PC-9 (cell line): ENCODE measurements at regions not wholly inside any gene's neighbourhood (a gene's known extent, or its start where the extent isn't known, plus 50 kb on each side); places are given as distances from the start of the nearest gene placed in this dataset.

ENCODE experiments used
- BruUV-seq: library from RNA; stranded (reverse); fragments of 400-500 nt; replicated peaks from 2 replicates; lab custom pipeline; 2021; lab: Mats Ljungman, UMichigan
- CTCF ChIA-PET: fragments of 300-600 bp; sonication (Branson Sonifier 250); formaldehyde crosslinking; loops from one replicate; lab custom pipeline; 2022; ENCODE audit warnings: antibody characterized with exemption; lab: Charles Lee
- POLR2A ChIA-PET: fragments of 300-600 bp; sonication (Branson Sonifier 250); formaldehyde crosslinking; loops from one replicate; lab custom pipeline; 2022; ENCODE audit warnings: antibody characterized with exemption; ENCODE audit not compliant: unreplicated experiment; lab: Charles Lee
- DNase-seq, 2 experiments: peaks; one replicate each; pipeline versions ENCODE4 v3.0.0 to v3.0.0-alpha.2; 2015 to 2022; ENCODE audit warnings: mixed read lengths in 1 of 2
- H2AFZ ChIP-seq: fragments of 200-600 bp; sonication (generic); 2 replicates; pipeline ENCODE4 v1.8.1; 2017; ENCODE audit warnings: antibody characterized with exemption
- H3F3A ChIP-seq: fragments of 200-600 bp; sonication (generic); 2 replicates; pipeline ENCODE4 v1.8.1; 2017; ENCODE audit warnings: antibody characterized with exemption, mild to moderate bottlenecking, low read depth; ENCODE audit not compliant: insufficient read depth
- H3K27ac ChIP-seq: fragments of 200-600 bp; sonication (generic); 2 replicates; pipeline ENCODE4 v1.6.1; 2016; ENCODE audit warnings: mixed run types
- H3K27me3 ChIP-seq: fragments of 200-600 bp; sonication (generic); 2 replicates; pipeline ENCODE4 v1.6.1; 2016; ENCODE audit warnings: low read depth, mixed run types; ENCODE audit not compliant: insufficient read depth
- H3K36me3 ChIP-seq: fragments of 200-600 bp; sonication (generic); 2 replicates; pipeline ENCODE4 v1.6.1; 2016; ENCODE audit warnings: low read depth, mixed run types
- H3K4me1 ChIP-seq: fragments of 200-600 bp; sonication (generic); replicated peaks from 2 replicates; pipeline ENCODE4 v1.6.1; 2016; ENCODE audit warnings: mixed run types; ENCODE audit not compliant: insufficient read depth
- H3K4me2 ChIP-seq: fragments of 200-600 bp; sonication (generic); 2 replicates; pipeline ENCODE4 v1.6.1; 2017; ENCODE audit warnings: mixed run types
- H3K4me3 ChIP-seq: fragments of 200-600 bp; sonication (generic); 2 replicates; pipeline ENCODE4 v1.6.1; 2016; ENCODE audit warnings: mixed run types
- H3K79me2 ChIP-seq: fragments of 200-600 bp; sonication (generic); 2 replicates; pipeline ENCODE4 v1.6.1; 2017; ENCODE audit warnings: low read depth, mixed run types
- H3K9me2 ChIP-seq: fragments of 200-600 bp; sonication (generic); 2 replicates; pipeline ENCODE4 v1.8.1; 2017; ENCODE audit warnings: mild to moderate bottlenecking; ENCODE audit not compliant: insufficient read depth
- H3K9me3 ChIP-seq: fragments of 200-600 bp; sonication (generic); 2 replicates; pipeline ENCODE4 v1.8.1; 2016; ENCODE audit warnings: low read depth; ENCODE audit not compliant: insufficient read depth
- H4K20me1 ChIP-seq: fragments of 200-600 bp; sonication (generic); 2 replicates; pipeline ENCODE4 v1.8.1; 2017; ENCODE audit not compliant: insufficient read depth
- CTCF ChIP-seq: fragments of 200-600 bp; sonication (generic); conservative IDR thresholded peaks from 2 replicates; pipeline ENCODE4 v1.6.1; 2017; ENCODE audit warnings: mixed run types, antibody characterized with exemption, mild to moderate bottlenecking, moderate library complexity
- EZH2 ChIP-seq: fragments of 200-600 bp; sonication (generic); IDR thresholded peaks from 2 replicates; pipeline ENCODE4 v1.8.0; 2017; ENCODE audit warnings: antibody characterized with exemption, low read depth
- intact Hi-C: fragments of 100-400 bp; cut with micrococcal nuclease; formaldehyde crosslinking; loops from one replicate; pipeline ENCODE4 v1.10.0; 2022; ENCODE audit not compliant: unreplicated experiment

DNA sequence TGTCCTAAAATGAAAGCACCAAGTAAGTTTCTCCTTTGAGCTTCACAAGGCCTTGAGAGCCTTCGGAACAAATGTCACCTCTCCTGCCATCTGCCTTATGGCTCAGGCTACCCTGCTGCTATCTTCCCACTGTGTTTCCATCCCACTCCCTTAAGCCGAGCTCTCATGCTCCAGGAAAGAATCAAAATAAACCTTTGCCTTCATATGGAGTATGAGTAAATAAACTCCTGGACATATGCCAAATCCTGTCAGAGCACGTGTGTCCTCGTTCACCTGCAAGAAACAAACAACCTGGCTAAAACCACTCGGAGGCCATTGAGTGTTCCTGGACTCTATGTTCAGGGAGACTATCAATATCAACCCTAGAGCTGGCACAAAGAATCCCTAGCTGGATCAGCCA lies 122.3 kb upstream of the CCDC112 start:
- no peaks in the 10 kb centered on the region for H3K9me2 ChIP-seq
- H3K36me3 ChIP-seq: no peaks in the 10 kb centered on the region
- no peak for TF ChIP-seq EZH2
- TF ChIP-seq CTCF: no peak
- H3K4me2 ChIP-seq: no peak overlapping the region
- H3K27me3 ChIP-seq: no peaks in the 10 kb centered on the region
- no peaks in the 10 kb centered on the region for H3K79me2 ChIP-seq
- no TSS peak for BruUV-seq
- ChIA-PET CTCF (no interaction called here), POLR2A (no interaction called here)
- no peak overlapping the region for H2AFZ ChIP-seq
- intact Hi-C loops: loop anchor here (2.0 to 5.0 kb wide), 2 partner anchors 41 to 126 kb away; partner anchors contain the start of gene FEM1C
- DNase-seq: no peak
- H4K20me1 ChIP-seq: no peaks in the 10 kb centered on the region
- H3K4me1 ChIP-seq: peaks cover 56% of the 10 kb centered on the region
- H3K27ac ChIP-seq: no peak overlapping the region
- H3K4me3 ChIP-seq: no peak overlapping the region
- H3F3A ChIP-seq: peaks cover 18% of the 10 kb centered on the region; the same call in 1 of the 2 replicates
- H3K9me3 ChIP-seq: no peaks in the 10 kb centered on the region; the same call in 1 of the 2 replicates

GRCh38 chr5:115417076-115417475 lies 120.6 kb upstream of the CCDC112 start:
- TF ChIP-seq EZH2: no peak
- no peak for TF ChIP-seq CTCF
- intact Hi-C loops: loop anchor here (5.0 kb wide), 1 partner anchor 40 kb away; no protein-coding TSS in a partner anchor

DNA sequence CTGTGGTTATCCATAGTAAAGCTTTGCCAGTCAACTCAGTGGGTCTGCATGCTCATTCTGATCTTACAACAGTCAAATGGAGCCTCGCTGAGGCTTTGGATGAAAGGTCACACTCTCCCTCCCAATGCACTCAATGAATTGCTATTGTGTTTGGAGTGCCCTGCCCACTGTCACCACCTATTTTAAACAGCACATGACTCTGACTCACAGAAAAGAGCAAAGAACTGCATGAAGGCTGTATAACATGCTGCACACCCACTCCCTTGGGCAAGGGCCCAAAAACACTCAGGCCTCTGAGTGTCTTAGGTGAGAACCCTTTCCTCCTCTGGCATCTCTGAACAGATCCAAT lies 118.7 kb upstream of the CCDC112 start:
- Histone ChIP-seq H3K27me3 (no peaks in the 10 kb centered on the region), H3K9me2 (no peaks in the 10 kb centered on the region), H3K27ac (peak overlapping the region; percentile 69), H2AFZ (no peak overlapping the region), H3K4me2 (peak overlapping the region; percentile 40), H4K20me1 (no peaks in the 10 kb centered on the region), H3K4me1 (peaks cover 36% of the 10 kb centered on the region), H3K9me3 (no peaks in the 10 kb centered on the region), H3F3A (peaks cover 13% of the 10 kb centered on the region; the same call in 1 of the 2 replicates), H3K36me3 (no peaks in the 10 kb centered on the region), H3K4me3 (no peak overlapping the region), H3K79me2 (no peaks in the 10 kb centered on the region)
- ChIA-PET CTCF (interaction anchor here (0.7 kb wide), 1 partner anchor 14 kb away, joined by 6 read pairs; no protein-coding TSS in a partner anchor), POLR2A (interaction anchor here (0.7 kb wide), 1 partner anchor 111 kb away, joined by 3 read pairs; no protein-coding TSS in a partner anchor)
- BruUV-seq: no TSS peak
- TF ChIP-seq CTCF: no peak
- no peak for TF ChIP-seq EZH2
- DNase-seq: peak; percentile 56 to 88
- intact Hi-C loops: loop anchor here (5.0 kb wide), 1 partner anchor 38 kb away; no protein-coding TSS in a partner anchor

More at GRCh38 chr5:115417076-115417475, 120.6 kb upstream of the CCDC112 start:
- H3K27ac ChIP-seq: no peak overlapping the region
- H3K4me2 ChIP-seq: no peak overlapping the region
- no peak overlapping the region for H2AFZ ChIP-seq
- H3K9me3 ChIP-seq: no peaks in the 10 kb centered on the region; the same call in 1 of the 2 replicates
- H3F3A ChIP-seq: peaks cover 18% of the 10 kb centered on the region; the same call in 1 of the 2 replicates
- peaks cover 41% of the 10 kb centered on the region for H3K4me1 ChIP-seq
- BruUV-seq: no TSS peak
- H3K36me3 ChIP-seq: no peaks in the 10 kb centered on the region
- H4K20me1 ChIP-seq: no peaks in the 10 kb centered on the region
- DNase-seq: no peak
- H3K27me3 ChIP-seq: no peaks in the 10 kb centered on the region
- no peaks in the 10 kb centered on the region for H3K79me2 ChIP-seq
- H3K4me3 ChIP-seq: no peak overlapping the region
- POLR2A ChIA-PET: no interaction called here
- no peaks in the 10 kb centered on the region for H3K9me2 ChIP-seq
- CTCF ChIA-PET: interaction anchor here (1.0 kb wide), 1 partner anchor 51 kb away, joined by 3 read pairs; no protein-coding TSS in a partner anchor
